PC-9 (cell line): ENCODE measurements at regions not wholly inside any gene's neighbourhood (a gene's known extent, or its start where the extent isn't known, plus 50 kb on each side); places are given as distances from the start of the nearest gene placed in this dataset.

ENCODE experiments used
- BruUV-seq: library from RNA; stranded (reverse); fragments of 400-500 nt; replicated peaks from 2 replicates; lab custom pipeline; 2021; lab: Mats Ljungman, UMichigan
- CTCF ChIA-PET: fragments of 300-600 bp; sonication (Branson Sonifier 250); formaldehyde crosslinking; loops from one replicate; lab custom pipeline; 2022; ENCODE audit warnings: antibody characterized with exemption; lab: Charles Lee
- POLR2A ChIA-PET: fragments of 300-600 bp; sonication (Branson Sonifier 250); formaldehyde crosslinking; loops from one replicate; lab custom pipeline; 2022; ENCODE audit warnings: antibody characterized with exemption; ENCODE audit not compliant: unreplicated experiment; lab: Charles Lee
- DNase-seq, 2 experiments: peaks; one replicate each; pipeline versions ENCODE4 v3.0.0 to v3.0.0-alpha.2; 2015 to 2022; ENCODE audit warnings: mixed read lengths in 1 of 2
- H2AFZ ChIP-seq: fragments of 200-600 bp; sonication (generic); 2 replicates; pipeline ENCODE4 v1.8.1; 2017; ENCODE audit warnings: antibody characterized with exemption
- H3F3A ChIP-seq: fragments of 200-600 bp; sonication (generic); 2 replicates; pipeline ENCODE4 v1.8.1; 2017; ENCODE audit warnings: antibody characterized with exemption, mild to moderate bottlenecking, low read depth; ENCODE audit not compliant: insufficient read depth
- H3K27ac ChIP-seq: fragments of 200-600 bp; sonication (generic); 2 replicates; pipeline ENCODE4 v1.6.1; 2016; ENCODE audit warnings: mixed run types
- H3K27me3 ChIP-seq: fragments of 200-600 bp; sonication (generic); 2 replicates; pipeline ENCODE4 v1.6.1; 2016; ENCODE audit warnings: low read depth, mixed run types; ENCODE audit not compliant: insufficient read depth
- H3K36me3 ChIP-seq: fragments of 200-600 bp; sonication (generic); 2 replicates; pipeline ENCODE4 v1.6.1; 2016; ENCODE audit warnings: low read depth, mixed run types
- H3K4me1 ChIP-seq: fragments of 200-600 bp; sonication (generic); replicated peaks from 2 replicates; pipeline ENCODE4 v1.6.1; 2016; ENCODE audit warnings: mixed run types; ENCODE audit not compliant: insufficient read depth
- H3K4me2 ChIP-seq: fragments of 200-600 bp; sonication (generic); 2 replicates; pipeline ENCODE4 v1.6.1; 2017; ENCODE audit warnings: mixed run types
- H3K4me3 ChIP-seq: fragments of 200-600 bp; sonication (generic); 2 replicates; pipeline ENCODE4 v1.6.1; 2016; ENCODE audit warnings: mixed run types
- H3K79me2 ChIP-seq: fragments of 200-600 bp; sonication (generic); 2 replicates; pipeline ENCODE4 v1.6.1; 2017; ENCODE audit warnings: low read depth, mixed run types
- H3K9me2 ChIP-seq: fragments of 200-600 bp; sonication (generic); 2 replicates; pipeline ENCODE4 v1.8.1; 2017; ENCODE audit warnings: mild to moderate bottlenecking; ENCODE audit not compliant: insufficient read depth
- H3K9me3 ChIP-seq: fragments of 200-600 bp; sonication (generic); 2 replicates; pipeline ENCODE4 v1.8.1; 2016; ENCODE audit warnings: low read depth; ENCODE audit not compliant: insufficient read depth
- H4K20me1 ChIP-seq: fragments of 200-600 bp; sonication (generic); 2 replicates; pipeline ENCODE4 v1.8.1; 2017; ENCODE audit not compliant: insufficient read depth
- EZH2 ChIP-seq: fragments of 200-600 bp; sonication (generic); IDR thresholded peaks from 2 replicates; pipeline ENCODE4 v1.8.0; 2017; ENCODE audit warnings: antibody characterized with exemption, low read depth
- intact Hi-C: fragments of 100-400 bp; cut with micrococcal nuclease; formaldehyde crosslinking; loops from one replicate; pipeline ENCODE4 v1.10.0; 2022; ENCODE audit not compliant: unreplicated experiment
- TF ChIP-seq, protein P1 (sequence below): fragments of 200-600 bp; sonication (generic); conservative IDR thresholded peaks from 2 replicates; pipeline ENCODE4 v1.6.1; 2017; ENCODE audit warnings: mixed run types, antibody characterized with exemption, mild to moderate bottlenecking, moderate library complexity

DNA sequence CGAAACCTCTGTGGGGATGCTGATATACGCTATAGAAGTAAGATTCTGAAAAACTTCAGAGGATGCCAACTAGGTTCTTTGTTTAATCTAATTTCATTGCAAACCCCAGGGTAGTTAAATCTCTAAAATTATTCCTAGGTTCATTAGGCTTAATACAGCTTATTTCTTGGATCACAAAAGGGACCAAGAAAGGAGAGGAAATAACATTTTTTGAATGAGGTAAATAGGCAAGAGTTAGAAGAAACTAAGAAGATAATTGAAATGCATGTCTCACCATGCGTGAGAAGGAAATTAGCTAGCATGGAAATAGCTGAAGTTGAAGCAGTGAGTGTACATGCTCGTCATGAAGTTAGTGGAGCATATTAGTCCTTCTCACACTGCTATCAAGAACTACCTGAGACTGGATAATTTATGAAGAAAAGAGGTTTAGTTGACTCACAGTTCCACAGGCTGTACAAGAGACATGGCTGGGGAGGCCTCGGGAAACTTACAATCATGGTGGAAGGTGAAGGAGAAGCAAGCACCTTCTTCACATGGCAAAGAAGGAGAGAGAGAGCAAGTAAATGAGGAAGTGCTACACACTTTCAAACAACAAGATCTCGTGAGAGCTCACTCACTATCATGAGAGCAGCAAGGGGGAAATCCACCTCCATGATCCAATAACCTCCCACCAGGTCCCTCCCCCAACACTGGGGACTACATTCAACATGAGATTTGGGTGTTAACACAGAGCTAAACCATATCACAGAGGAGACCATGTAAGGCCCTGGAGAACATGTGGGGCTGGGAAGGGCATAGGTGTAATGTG, 125.1 kb upstream of the OSMR start:
- no peak overlapping the region for H2AFZ ChIP-seq
- H3K9me2 ChIP-seq: no peaks in the 10 kb centered on the region
- H3K4me3 ChIP-seq: no peak overlapping the region
- H4K20me1 ChIP-seq: no peaks in the 10 kb centered on the region
- H3K4me2 ChIP-seq: no peak overlapping the region
- no peaks in the 10 kb centered on the region for H3F3A ChIP-seq
- intact Hi-C loops: no loop called here
- no TSS peak for BruUV-seq
- no peak for DNase-seq
- no peaks in the 10 kb centered on the region for H3K36me3 ChIP-seq
- ChIA-PET POLR2A (interaction anchor here (0.6 kb wide), 1 partner anchor 133 kb away, joined by 3 read pairs; no protein-coding TSS in a partner anchor), CTCF (no interaction called here)
- no peaks in the 10 kb centered on the region for H3K79me2 ChIP-seq
- no peaks in the 10 kb centered on the region for H3K9me3 ChIP-seq
- no peak overlapping the region for H3K27ac ChIP-seq
- TF ChIP-seq, protein P1, sequence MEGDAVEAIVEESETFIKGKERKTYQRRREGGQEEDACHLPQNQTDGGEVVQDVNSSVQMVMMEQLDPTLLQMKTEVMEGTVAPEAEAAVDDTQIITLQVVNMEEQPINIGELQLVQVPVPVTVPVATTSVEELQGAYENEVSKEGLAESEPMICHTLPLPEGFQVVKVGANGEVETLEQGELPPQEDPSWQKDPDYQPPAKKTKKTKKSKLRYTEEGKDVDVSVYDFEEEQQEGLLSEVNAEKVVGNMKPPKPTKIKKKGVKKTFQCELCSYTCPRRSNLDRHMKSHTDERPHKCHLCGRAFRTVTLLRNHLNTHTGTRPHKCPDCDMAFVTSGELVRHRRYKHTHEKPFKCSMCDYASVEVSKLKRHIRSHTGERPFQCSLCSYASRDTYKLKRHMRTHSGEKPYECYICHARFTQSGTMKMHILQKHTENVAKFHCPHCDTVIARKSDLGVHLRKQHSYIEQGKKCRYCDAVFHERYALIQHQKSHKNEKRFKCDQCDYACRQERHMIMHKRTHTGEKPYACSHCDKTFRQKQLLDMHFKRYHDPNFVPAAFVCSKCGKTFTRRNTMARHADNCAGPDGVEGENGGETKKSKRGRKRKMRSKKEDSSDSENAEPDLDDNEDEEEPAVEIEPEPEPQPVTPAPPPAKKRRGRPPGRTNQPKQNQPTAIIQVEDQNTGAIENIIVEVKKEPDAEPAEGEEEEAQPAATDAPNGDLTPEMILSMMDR: no peak
- TF ChIP-seq EZH2: no peak
- no peaks in the 10 kb centered on the region for H3K4me1 ChIP-seq
- H3K27me3 ChIP-seq: no peaks in the 10 kb centered on the region

DNA sequence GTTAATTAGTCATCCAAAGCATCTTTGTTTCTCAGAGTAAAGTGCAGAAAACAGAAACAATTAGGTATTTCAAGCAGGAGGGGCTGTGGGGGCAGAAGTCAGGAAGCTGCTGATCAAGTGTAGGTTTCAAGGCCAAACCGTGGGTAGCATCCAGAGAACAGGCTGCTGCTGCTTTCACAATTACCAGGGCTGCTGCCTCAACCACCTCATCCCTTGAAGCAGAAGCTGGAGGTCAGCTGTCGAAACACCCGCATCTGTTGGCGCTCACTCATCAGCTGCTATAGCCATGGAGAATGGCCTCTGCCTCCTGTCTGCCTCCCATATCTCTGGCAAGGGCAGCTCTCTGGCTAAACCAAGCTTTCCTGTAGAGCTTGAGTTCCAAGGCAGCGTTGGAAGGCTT, 122.9 kb upstream of the OSMR start:
- no peaks in the 10 kb centered on the region for H3F3A ChIP-seq
- no peaks in the 10 kb centered on the region for H3K9me3 ChIP-seq
- ChIA-PET POLR2A (no interaction called here), CTCF (interaction anchor here (0.6 kb wide), 1 partner anchor 38 kb away, joined by 4 read pairs; no protein-coding TSS in a partner anchor)
- H3K4me2 ChIP-seq: no peak overlapping the region
- TF ChIP-seq, protein P1: no peak
- no peak for TF ChIP-seq EZH2
- no TSS peak for BruUV-seq
- H3K27me3 ChIP-seq: no peaks in the 10 kb centered on the region
- H2AFZ ChIP-seq: no peak overlapping the region
- DNase-seq: no peak
- no peaks in the 10 kb centered on the region for H3K36me3 ChIP-seq
- no peak overlapping the region for H3K4me3 ChIP-seq
- no peaks in the 10 kb centered on the region for H3K9me2 ChIP-seq
- H3K79me2 ChIP-seq: no peaks in the 10 kb centered on the region
- no peak overlapping the region for H3K27ac ChIP-seq
- no peaks in the 10 kb centered on the region for H3K4me1 ChIP-seq
- no peaks in the 10 kb centered on the region for H4K20me1 ChIP-seq
- intact Hi-C loops: no loop called here

DNA sequence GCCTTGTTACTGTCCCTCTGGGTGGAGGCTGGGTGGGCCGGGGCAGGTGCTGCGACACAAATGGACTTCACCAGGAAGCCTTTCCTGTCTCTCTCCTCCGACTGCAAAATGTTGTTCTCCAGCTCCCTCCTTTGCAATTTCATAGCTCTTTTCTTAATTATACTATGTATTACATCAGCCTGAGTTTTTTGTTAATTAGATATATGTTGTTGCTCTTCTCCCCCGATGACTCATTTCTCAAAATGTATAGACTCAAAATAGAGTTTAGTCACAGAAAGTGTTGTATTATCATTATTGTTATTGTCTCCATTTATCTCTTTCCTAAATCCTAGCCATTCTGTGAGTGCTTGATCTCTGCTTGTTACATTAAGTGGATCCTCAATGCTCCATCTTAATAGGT, 122.4 kb upstream of the OSMR start:
- Histone ChIP-seq H3K36me3 (no peaks in the 10 kb centered on the region), H3K79me2 (no peaks in the 10 kb centered on the region), H3K4me2 (no peak overlapping the region), H3F3A (no peaks in the 10 kb centered on the region), H3K9me2 (no peaks in the 10 kb centered on the region), H3K9me3 (no peaks in the 10 kb centered on the region), H3K27me3 (no peaks in the 10 kb centered on the region; the same call in 1 of the 2 replicates), H3K27ac (no peak overlapping the region), H3K4me3 (no peak overlapping the region), H3K4me1 (no peaks in the 10 kb centered on the region), H2AFZ (no peak overlapping the region), H4K20me1 (no peaks in the 10 kb centered on the region)
- intact Hi-C loops: no loop called here
- BruUV-seq: no TSS peak
- ChIA-PET POLR2A (no interaction called here), CTCF (no interaction called here)
- TF ChIP-seq, protein P1: no peak
- no peak for TF ChIP-seq EZH2
- DNase-seq: no peak
